ENCODE measurements at regions not wholly inside any gene's neighbourhood (a gene's known extent, or its start where the extent isn't known, plus 50 kb on each side); places are given as distances from the start of the nearest gene placed in this dataset.

DNA sequence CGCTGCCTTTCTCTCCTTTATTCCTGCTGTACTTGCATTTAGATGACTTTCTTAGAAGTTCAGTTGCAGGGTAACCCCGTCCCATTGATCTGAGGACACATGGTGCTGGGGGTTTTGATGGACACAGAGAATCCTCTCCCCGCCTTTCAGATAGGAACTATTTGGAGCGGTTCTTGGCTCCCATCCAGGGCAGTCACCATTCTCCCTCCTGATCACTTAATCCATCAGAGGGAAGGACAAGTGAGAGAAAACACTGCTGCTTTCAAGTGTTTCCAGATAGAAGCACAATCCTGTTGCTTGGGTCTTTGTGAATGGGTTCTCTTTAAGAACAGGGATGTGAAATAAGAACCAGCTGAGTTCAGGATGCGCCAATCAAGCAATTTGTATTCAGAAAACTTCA, 85.2 kb downstream of the IRX1 start:
- no peak for TF ChIP-seq YY1 (tag by site-specific recombination; IDR thresholded peaks at IDR 0.05)
- no peak for TF ChIP-seq ZFP69B (tag by site-specific recombination; IDR thresholded peaks at IDR 0.05)
- TF ChIP-seq, protein P1, sequence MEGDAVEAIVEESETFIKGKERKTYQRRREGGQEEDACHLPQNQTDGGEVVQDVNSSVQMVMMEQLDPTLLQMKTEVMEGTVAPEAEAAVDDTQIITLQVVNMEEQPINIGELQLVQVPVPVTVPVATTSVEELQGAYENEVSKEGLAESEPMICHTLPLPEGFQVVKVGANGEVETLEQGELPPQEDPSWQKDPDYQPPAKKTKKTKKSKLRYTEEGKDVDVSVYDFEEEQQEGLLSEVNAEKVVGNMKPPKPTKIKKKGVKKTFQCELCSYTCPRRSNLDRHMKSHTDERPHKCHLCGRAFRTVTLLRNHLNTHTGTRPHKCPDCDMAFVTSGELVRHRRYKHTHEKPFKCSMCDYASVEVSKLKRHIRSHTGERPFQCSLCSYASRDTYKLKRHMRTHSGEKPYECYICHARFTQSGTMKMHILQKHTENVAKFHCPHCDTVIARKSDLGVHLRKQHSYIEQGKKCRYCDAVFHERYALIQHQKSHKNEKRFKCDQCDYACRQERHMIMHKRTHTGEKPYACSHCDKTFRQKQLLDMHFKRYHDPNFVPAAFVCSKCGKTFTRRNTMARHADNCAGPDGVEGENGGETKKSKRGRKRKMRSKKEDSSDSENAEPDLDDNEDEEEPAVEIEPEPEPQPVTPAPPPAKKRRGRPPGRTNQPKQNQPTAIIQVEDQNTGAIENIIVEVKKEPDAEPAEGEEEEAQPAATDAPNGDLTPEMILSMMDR (tag by site-specific recombination; IDR thresholded peaks at IDR 0.05) = no peak
- no peak for TF ChIP-seq ZBTB17 (tag by site-specific recombination; IDR thresholded peaks at IDR 0.05)
- no peak for TF ChIP-seq TCF7L2 (IDR thresholded peaks at IDR 0.05; ENCODE audit: borderline replicate concordance, low read depth, low read length)
- TF ChIP-seq ZNF121 (tag by site-specific recombination; IDR thresholded peaks at IDR 0.05) = no peak
- no peak for TF ChIP-seq ZNF621 (tag by site-specific recombination; IDR thresholded peaks at IDR 0.05)
- TF ChIP-seq ZNF335 (tag by site-specific recombination; conservative IDR thresholded peaks at IDR 0.05) = no peak
- no peak for TF ChIP-seq MYNN (tag by site-specific recombination; IDR thresholded peaks at IDR 0.05; ENCODE audit: borderline replicate concordance)
- TF ChIP-seq, protein P2, sequence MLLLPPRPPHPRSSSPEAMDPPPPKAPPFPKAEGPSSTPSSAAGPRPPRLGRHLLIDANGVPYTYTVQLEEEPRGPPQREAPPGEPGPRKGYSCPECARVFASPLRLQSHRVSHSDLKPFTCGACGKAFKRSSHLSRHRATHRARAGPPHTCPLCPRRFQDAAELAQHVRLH (tag by site-specific recombination; IDR thresholded peaks at IDR 0.05) = no peak
- TF ChIP-seq TRIM28 (IDR thresholded peaks at IDR 0.05; ENCODE audit: borderline replicate concordance, low read length) = no peak
